Prostate gland (tissue), 2 donors: ENCODE measurements at regions not wholly inside any gene's neighbourhood (a gene's known extent, or its start where the extent isn't known, plus 50 kb on each side); places are given as distances from the start of the nearest gene placed in this dataset.

Source experiments
- DNase-seq: peaks from one replicate; pipeline ENCODE4 v3.0.0-alpha.2; 2019; ENCODE audit warnings: low spot score
- H3K27ac ChIP-seq, 2 donors: fragments of 200-600 bp; sonication (generic); 2 replicates each; pipeline ENCODE4 v1.5.1; 2017 to 2019
- H3K27me3 ChIP-seq: fragments of 200-600 bp; sonication (generic); replicated peaks from 2 replicates; pipeline ENCODE4 v1.5.1; 2019; ENCODE audit not compliant: insufficient read depth
- H3K36me3 ChIP-seq, 2 donors: fragments of 200-600 bp; sonication (generic); 1 replicate in 1 of 2; 2 replicates in 1 of 2; pipeline versions ENCODE4 v1.5.1 to v1.8.1; 2017 to 2019
- H3K4me1 ChIP-seq: fragments of 200-600 bp; sonication (generic); replicated peaks from 2 replicates; pipeline ENCODE4 v1.5.1; 2019
- H3K4me3 ChIP-seq, 2 donors: fragments of 200-600 bp; sonication (generic); 2 replicates each; pipeline ENCODE4 v1.5.1; 2017 to 2019
- H3K9me3 ChIP-seq: fragments of 200-600 bp; sonication (generic); 2 replicates; pipeline ENCODE4 v1.5.1; 2017
- POLR2A ChIP-seq: fragments of 450-650 bp; IDR thresholded peaks from one replicate; pipeline ENCODE4 v1.6.1; 2016; ENCODE audit warnings: antibody characterized with exemption, mild to moderate bottlenecking
- POLR2AphosphoS5 ChIP-seq: sonication (generic); formaldehyde crosslinking; IDR thresholded peaks from one replicate; pipeline ENCODE4 v1.6.1; 2017; ENCODE audit warnings: antibody characterized with exemption
- WGBS: methylation state at CpG from one replicate; pipeline ENCODE4 v1.1.5; 2018; 5-methylcytosine and 5-hydroxymethylcytosine counted together
- intact Hi-C: fragments of 100-400 bp; cut with DNase I; formaldehyde crosslinking; loops from one replicate; pipeline ENCODE4 v1.14.2; 2022
- TF ChIP-seq, protein P1 (sequence below), 4 experiments: fragments of 200-600 bp in 2 of 4; fragments of 450-650 bp in 2 of 4; sonication (generic) in 2 of 4; IDR thresholded peaks; 1 replicate in 3 of 4; 2 replicates in 1 of 4; pipeline ENCODE4 v1.5.1; 2016 to 2019; ENCODE audit warnings: antibody characterized with exemption in 4 of 4, mild to moderate bottlenecking in 2 of 4, moderate library complexity in 2 of 4

DNA sequence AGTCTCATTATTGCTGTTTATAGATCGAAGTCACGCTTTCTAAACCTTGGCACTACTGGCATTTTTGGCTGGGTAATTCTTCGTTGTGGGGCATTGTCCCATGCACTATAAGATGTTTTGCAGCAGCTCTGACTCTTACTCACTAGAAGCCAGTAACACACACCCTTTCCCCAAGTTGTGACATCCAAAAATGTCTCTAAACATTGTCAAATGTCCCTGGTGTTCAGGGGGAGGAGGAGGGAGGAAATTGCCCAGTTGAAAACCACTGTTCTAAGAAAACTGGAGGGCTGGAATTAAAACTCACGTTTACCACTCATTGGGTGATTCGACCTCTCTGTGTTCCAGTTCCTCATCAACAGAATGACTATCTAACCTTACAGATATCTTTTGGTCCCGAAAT is 115.7 kb upstream of the KLF7 start:
- no peak overlapping the region for H3K4me3 ChIP-seq
- 91% methylated on average over 6 of the region's 6 CpGs for WGBS
- H3K9me3 ChIP-seq, result no peaks in the 10 kb centered on the region
- no peaks in the 10 kb centered on the region for H3K27me3 ChIP-seq
- H3K27ac ChIP-seq, result no peak overlapping the region
- no peaks in the 10 kb centered on the region for H3K36me3 ChIP-seq
- peaks cover 7% of the 10 kb centered on the region for H3K4me1 ChIP-seq
- intact Hi-C loops, result no loop called here
- TF ChIP-seq, protein P1, sequence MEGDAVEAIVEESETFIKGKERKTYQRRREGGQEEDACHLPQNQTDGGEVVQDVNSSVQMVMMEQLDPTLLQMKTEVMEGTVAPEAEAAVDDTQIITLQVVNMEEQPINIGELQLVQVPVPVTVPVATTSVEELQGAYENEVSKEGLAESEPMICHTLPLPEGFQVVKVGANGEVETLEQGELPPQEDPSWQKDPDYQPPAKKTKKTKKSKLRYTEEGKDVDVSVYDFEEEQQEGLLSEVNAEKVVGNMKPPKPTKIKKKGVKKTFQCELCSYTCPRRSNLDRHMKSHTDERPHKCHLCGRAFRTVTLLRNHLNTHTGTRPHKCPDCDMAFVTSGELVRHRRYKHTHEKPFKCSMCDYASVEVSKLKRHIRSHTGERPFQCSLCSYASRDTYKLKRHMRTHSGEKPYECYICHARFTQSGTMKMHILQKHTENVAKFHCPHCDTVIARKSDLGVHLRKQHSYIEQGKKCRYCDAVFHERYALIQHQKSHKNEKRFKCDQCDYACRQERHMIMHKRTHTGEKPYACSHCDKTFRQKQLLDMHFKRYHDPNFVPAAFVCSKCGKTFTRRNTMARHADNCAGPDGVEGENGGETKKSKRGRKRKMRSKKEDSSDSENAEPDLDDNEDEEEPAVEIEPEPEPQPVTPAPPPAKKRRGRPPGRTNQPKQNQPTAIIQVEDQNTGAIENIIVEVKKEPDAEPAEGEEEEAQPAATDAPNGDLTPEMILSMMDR (IDR thresholded peaks at IDR 0.05), result no peak
- TF ChIP-seq POLR2A (no peak), POLR2AphosphoS5 (no peak)
- DNase-seq, result no peak

DNA sequence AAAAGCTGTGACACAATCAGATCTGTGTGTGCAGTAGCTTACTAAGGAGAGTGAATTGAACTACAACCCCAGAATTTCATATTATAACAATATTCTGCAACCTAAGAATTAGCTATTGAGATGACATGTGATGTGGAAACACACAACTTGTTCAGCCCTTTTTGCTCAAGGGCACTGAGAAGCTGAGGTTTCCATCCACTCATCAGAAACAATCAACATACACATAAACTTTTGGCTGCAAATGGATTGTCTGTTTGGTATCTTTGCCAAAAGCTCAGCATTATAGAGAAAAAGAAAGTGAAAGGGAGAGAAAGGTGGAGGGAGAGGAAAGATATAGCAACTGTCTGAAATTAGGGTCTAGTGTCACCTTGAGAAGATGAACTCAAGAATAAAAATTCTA is 117.2 kb upstream of the KLF7 start:
- TF ChIP-seq POLR2A (no peak), POLR2AphosphoS5 (no peak)
- TF ChIP-seq, protein P1 (IDR thresholded peaks at IDR 0.05), result no peak
- Histone ChIP-seq H3K36me3 (no peaks in the 10 kb centered on the region), H3K9me3 (no peaks in the 10 kb centered on the region), H3K4me3 (no peak overlapping the region), H3K4me1 (peaks cover 7% of the 10 kb centered on the region), H3K27me3 (no peaks in the 10 kb centered on the region), H3K27ac (no peak overlapping the region)
- DNase-seq, result no peak
- intact Hi-C loops, result no loop called here

DNA sequence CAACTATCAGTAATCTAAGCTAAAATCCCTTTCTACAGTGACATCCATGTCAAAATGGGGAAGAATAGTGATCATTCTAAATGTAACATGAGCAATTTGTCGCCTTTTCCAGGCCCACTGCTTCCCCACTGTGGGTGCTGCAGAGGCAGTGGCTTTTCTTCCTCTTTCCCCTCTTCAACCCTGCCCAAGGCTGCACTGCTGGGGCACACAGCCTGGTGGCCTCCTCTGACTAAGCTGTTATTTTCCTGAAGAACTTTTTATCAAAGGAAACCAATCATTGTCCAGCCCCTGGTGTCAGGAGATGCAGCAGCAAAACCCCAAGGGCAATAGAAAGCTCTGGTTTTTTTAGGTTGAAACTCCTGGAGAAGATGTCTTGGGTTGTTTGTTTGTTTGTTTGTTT is 117.6 kb upstream of the KLF7 start:
- TF ChIP-seq POLR2AphosphoS5 (no peak), POLR2A (no peak)
- TF ChIP-seq, protein P1 (IDR thresholded peaks at IDR 0.05), result no peak
- H3K4me1 ChIP-seq, result peaks cover 7% of the 10 kb centered on the region
- intact Hi-C loops, result no loop called here
- H3K27me3 ChIP-seq, result no peaks in the 10 kb centered on the region
- DNase-seq, result no peak
- no peaks in the 10 kb centered on the region for H3K36me3 ChIP-seq
- no peak overlapping the region for H3K4me3 ChIP-seq
- H3K9me3 ChIP-seq, result no peaks in the 10 kb centered on the region
- H3K27ac ChIP-seq, result no peak overlapping the region
- WGBS, result 92% methylated on average over 1 of the region's 1 CpG

DNA sequence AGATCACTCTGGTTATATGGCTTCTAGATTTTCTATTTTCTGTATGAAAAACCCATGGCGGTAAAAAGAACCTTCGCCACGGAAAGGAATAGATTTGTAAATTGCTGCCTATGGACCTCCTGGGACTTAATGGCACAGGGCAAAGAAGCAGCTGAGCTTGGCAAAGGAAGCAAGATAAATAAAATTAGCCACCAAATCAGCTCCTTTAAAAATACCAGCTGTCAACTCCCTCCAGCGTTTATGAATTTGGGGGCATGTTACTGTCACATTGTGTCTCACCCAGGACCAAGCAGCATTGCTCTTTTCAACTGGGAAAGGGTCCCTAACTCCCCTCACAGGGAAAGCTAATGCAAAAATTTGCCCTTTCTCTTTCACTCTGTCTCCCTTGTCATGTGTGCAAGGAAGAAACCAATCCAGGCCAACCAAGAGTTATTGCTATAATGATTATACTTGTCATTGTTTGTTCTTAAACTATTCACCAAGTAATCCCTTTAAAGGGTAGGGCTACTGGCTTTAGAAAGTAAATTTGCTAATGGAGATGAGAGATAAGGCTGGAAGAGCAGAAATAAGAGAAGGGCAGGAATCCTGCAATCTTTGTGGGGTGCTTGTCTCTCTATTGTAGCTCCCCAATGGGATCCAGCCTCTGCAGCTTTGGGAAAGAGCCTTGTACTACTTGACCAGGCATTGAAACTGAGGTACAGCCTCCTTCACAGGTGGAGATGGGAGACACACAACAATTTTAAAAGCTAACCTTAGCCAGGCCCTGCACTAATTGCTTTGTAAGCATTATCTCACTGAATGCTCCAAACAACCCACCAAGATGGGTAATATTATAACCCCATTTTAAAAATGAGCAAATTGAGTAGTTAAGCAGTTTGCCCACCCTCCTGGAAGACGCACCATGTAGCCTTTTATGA is 119.1 kb upstream of the KLF7 start:
- no peak for DNase-seq
- no peaks in the 10 kb centered on the region for H3K36me3 ChIP-seq
- H3K4me1 ChIP-seq, result peaks cover 10% of the 10 kb centered on the region
- H3K27ac ChIP-seq, result no peak overlapping the region
- H3K27me3 ChIP-seq, result no peaks in the 10 kb centered on the region
- 78% methylated on average over 5 of the region's 5 CpGs for WGBS
- no peak for TF ChIP-seq POLR2AphosphoS5
- no peak for TF ChIP-seq POLR2A
- TF ChIP-seq, protein P1 (IDR thresholded peaks at IDR 0.05), result no peak
- no peak overlapping the region for H3K4me3 ChIP-seq
- intact Hi-C loops, result no loop called here
- no peaks in the 10 kb centered on the region for H3K9me3 ChIP-seq

DNA sequence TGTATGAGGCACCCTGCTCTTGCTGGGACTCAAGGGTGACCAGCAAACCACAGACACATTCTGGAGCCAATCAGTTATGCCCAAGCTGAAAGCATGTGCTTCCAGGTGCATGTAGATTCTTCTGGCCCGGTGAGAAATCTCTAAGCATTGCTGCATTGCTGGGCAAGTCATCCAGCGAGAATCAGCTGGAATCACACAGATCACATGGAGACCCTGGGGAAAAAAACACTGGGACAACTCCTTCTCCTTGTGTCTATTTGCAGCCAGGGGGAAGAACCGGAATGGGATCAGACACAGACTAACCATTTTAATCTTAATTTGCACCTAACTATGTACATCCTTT is 119.7 kb upstream of the KLF7 start:
- Histone ChIP-seq H3K27me3 (no peaks in the 10 kb centered on the region), H3K9me3 (no peaks in the 10 kb centered on the region), H3K4me3 (no peak overlapping the region), H3K4me1 (peaks cover 10% of the 10 kb centered on the region), H3K27ac (no peak overlapping the region), H3K36me3 (no peaks in the 10 kb centered on the region)
- TF ChIP-seq POLR2A (no peak), POLR2AphosphoS5 (no peak)
- TF ChIP-seq, protein P1 (IDR thresholded peaks at IDR 0.05), result no peak
- intact Hi-C loops, result no loop called here
- 62% methylated on average over 3 of the region's 3 CpGs for WGBS
- no peak for DNase-seq
